Stimulated activated CD4-positive, alpha-beta T cell treated with anti-CD3 and anti-CD28 coated beads, TNF-alpha, amount 100 ng/mL, for 48 hours (primary cell): ENCODE measurements at regions not wholly inside any gene's neighbourhood (a gene's known extent, or its start where the extent isn't known, plus 50 kb on each side); places are given as distances from the start of the nearest gene placed in this dataset.
"Not testable (repeated sequence)": the region's sequence is repeated elsewhere in the genome, so short reads cannot be mapped to it uniquely, and the experiment has no call there.

Source experiments
- DNase-seq, 3 donors: peaks; one replicate each; pipeline ENCODE4 v3.0.0-alpha.2; 2020; ENCODE audit warnings: low read depth in 3 of 3

- DNase-seq, result no peak
These were observed 262.1 kb downstream of the EIPR1 start for GRCh38 chr2:3115301-3116042.

GRCh38 chr2:3114406-3115185, 263.0 kb downstream of the EIPR1 start:
- no peak for DNase-seq

GRCh38 chr2:3113769-3114168, 263.8 kb downstream of the EIPR1 start:
- DNase-seq, result no peak

- no peak for DNase-seq
These were observed 264.5 kb downstream of the EIPR1 start for GRCh38 chr2:3113122-3113521.

GRCh38 chr2:3112553-3112952, 265.1 kb downstream of the EIPR1 start:
- DNase-seq, result no peak

GRCh38 chr2:3112131-3112530, 265.5 kb downstream of the EIPR1 start:
- no peak for DNase-seq

- no peak for DNase-seq
These were observed 266.5 kb downstream of the EIPR1 start for GRCh38 chr2:3110994-3111666.

- no peak for DNase-seq
These were observed 267.1 kb downstream of the EIPR1 start for GRCh38 chr2:3110555-3110954.

- no peak for DNase-seq
These were observed 268.6 kb downstream of the EIPR1 start for GRCh38 chr2:3108710-3109702.

- DNase-seq, result no peak
These were observed 269.5 kb downstream of the EIPR1 start for GRCh38 chr2:3108105-3108504.

- DNase-seq, result no peak
These were observed 270.1 kb downstream of the EIPR1 start for GRCh38 chr2:3107567-3107966.

- no peak for DNase-seq
These were observed 271.6 kb downstream of the EIPR1 start for GRCh38 chr2:3105814-3106569.

- not testable (repeated sequence) for DNase-seq
These were observed 272.4 kb downstream of the EIPR1 start for GRCh38 chr2:3104958-3105813.

GRCh38 chr2:3104261-3104660, 273.4 kb downstream of the EIPR1 start:
- no peak for DNase-seq

GRCh38 chr2:3102922-3103569, 274.6 kb downstream of the EIPR1 start:
- no peak for DNase-seq

GRCh38 chr2:3102081-3102921, 275.3 kb downstream of the EIPR1 start:
- DNase-seq, result no peak

- no peak for DNase-seq
These were observed 276.3 kb downstream of the EIPR1 start for GRCh38 chr2:3101016-3101942.
